NCI-H510A (cell line): ENCODE measurements at regions not wholly inside any gene's neighbourhood (a gene's known extent, or its start where the extent isn't known, plus 50 kb on each side); places are given as distances from the start of the nearest gene placed in this dataset.

ENCODE experiments used
- DNase-seq: peaks from one replicate; lab custom pipeline; 2025; lab: John Stamatoyannopoulos, UW

DNA sequence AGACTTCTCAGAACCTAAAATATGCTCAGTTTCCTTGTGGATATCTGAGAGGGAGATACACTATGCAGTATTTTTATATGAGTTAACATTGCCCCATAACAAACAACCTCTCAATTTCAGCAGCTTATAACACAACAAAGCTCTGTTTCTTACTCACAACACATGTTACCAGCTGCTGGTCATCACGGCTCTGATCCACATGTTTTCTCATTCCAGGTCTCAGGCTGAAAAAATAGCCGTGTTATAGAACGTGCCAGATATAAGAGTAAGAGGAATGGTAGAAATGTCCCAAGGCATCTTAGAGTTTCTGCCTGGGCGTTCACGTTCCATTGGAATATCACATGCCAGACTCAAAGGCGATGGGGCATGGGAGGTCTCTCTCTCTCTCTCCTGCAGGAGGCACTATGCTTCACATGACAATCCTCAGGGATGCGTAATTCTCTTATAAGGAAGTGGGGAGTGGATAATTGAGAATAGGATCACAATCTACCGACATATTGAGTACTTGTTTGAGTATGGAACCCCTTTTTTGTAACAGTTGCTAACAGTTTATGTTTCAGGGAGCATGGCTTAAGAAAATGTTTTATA is 246.6 kb downstream of the NHLRC3 start:
- no peak for DNase-seq
